ENCODE measurements at regions not wholly inside any gene's neighbourhood (a gene's known extent, or its start where the extent isn't known, plus 50 kb on each side); places are given as distances from the start of the nearest gene placed in this dataset.

- H3K9me3 Mint-ChIP-seq, result peaks cover 4% of the 10 kb centered on the region
- no peak overlapping the region for H3K27ac Mint-ChIP-seq
- H3K4me1 Mint-ChIP-seq, result peaks cover 35% of the 10 kb centered on the region
- no peak for DNase-seq (ENCODE audit: low spot score in 2 of 2, unreplicated experiment in 2 of 2)
- peaks cover 3% of the 10 kb centered on the region for H3K27me3 Mint-ChIP-seq (ENCODE audit: low read depth)
- TF ChIP-seq CTCF (IDR thresholded peaks at IDR 0.05; ENCODE audit: unreplicated experiment), result no peak
- no peaks in the 10 kb centered on the region for H3K36me3 Mint-ChIP-seq
- H3K4me3 Mint-ChIP-seq, result no peak overlapping the region
These were observed 144.7 kb upstream of the ZNF608 start for GRCh38 chr5:124891179-124891578.

GRCh38 chr5:124892185-124892848, 145.9 kb upstream of the ZNF608 start:
- Mint-ChIP-seq H3K9me3 (peaks cover 4% of the 10 kb centered on the region), H3K4me3 (no peak overlapping the region), H3K36me3 (no peaks in the 10 kb centered on the region), H3K27me3 (ENCODE audit: low read depth) (peaks cover 3% of the 10 kb centered on the region), H3K4me1 (peaks cover 32% of the 10 kb centered on the region), H3K27ac (no peak overlapping the region)
- no peak for TF ChIP-seq CTCF (IDR thresholded peaks at IDR 0.05; ENCODE audit: unreplicated experiment)
- no peak for DNase-seq (ENCODE audit: low spot score in 2 of 2, unreplicated experiment in 2 of 2)

GRCh38 chr5:124894541-124894940, 148.1 kb upstream of the ZNF608 start:
- no peaks in the 10 kb centered on the region for H3K36me3 Mint-ChIP-seq
- no peak for TF ChIP-seq CTCF (IDR thresholded peaks at IDR 0.05; ENCODE audit: unreplicated experiment)
- no peak overlapping the region for H3K27ac Mint-ChIP-seq
- H3K27me3 Mint-ChIP-seq (ENCODE audit: low read depth), result peaks cover 3% of the 10 kb centered on the region
- H3K4me1 Mint-ChIP-seq, result peaks cover 10% of the 10 kb centered on the region
- no peak for DNase-seq (ENCODE audit: low spot score in 2 of 2, unreplicated experiment in 2 of 2)
- H3K4me3 Mint-ChIP-seq, result no peak overlapping the region
- peaks cover 4% of the 10 kb centered on the region for H3K9me3 Mint-ChIP-seq

- H3K27me3 Mint-ChIP-seq (ENCODE audit: low read depth), result peaks cover 3% of the 10 kb centered on the region
- peaks cover 4% of the 10 kb centered on the region for H3K9me3 Mint-ChIP-seq
- H3K4me1 Mint-ChIP-seq, result peaks cover 4% of the 10 kb centered on the region
- no peaks in the 10 kb centered on the region for H3K36me3 Mint-ChIP-seq
- TF ChIP-seq CTCF (IDR thresholded peaks at IDR 0.05; ENCODE audit: unreplicated experiment), result no peak
- no peak overlapping the region for H3K27ac Mint-ChIP-seq
- DNase-seq (ENCODE audit: low spot score in 2 of 2, unreplicated experiment in 2 of 2), result no peak
- H3K4me3 Mint-ChIP-seq, result no peak overlapping the region
These were observed 148.8 kb upstream of the ZNF608 start for GRCh38 chr5:124895236-124895635.

GRCh38 chr5:124901081-124901480, 154.6 kb upstream of the ZNF608 start:
- Mint-ChIP-seq H3K36me3 (no peaks in the 10 kb centered on the region), H3K9me3 (no peaks in the 10 kb centered on the region), H3K27me3 (ENCODE audit: low read depth) (no peaks in the 10 kb centered on the region), H3K4me3 (no peak overlapping the region), H3K27ac (no peak overlapping the region), H3K4me1 (peaks cover 28% of the 10 kb centered on the region)
- TF ChIP-seq CTCF (IDR thresholded peaks at IDR 0.05; ENCODE audit: unreplicated experiment), result no peak
- no peak for DNase-seq (ENCODE audit: low spot score in 2 of 2, unreplicated experiment in 2 of 2)
